ENCODE measurements at regions not wholly inside any gene's neighbourhood (a gene's known extent, or its start where the extent isn't known, plus 50 kb on each side); places are given as distances from the start of the nearest gene placed in this dataset.

DNA sequence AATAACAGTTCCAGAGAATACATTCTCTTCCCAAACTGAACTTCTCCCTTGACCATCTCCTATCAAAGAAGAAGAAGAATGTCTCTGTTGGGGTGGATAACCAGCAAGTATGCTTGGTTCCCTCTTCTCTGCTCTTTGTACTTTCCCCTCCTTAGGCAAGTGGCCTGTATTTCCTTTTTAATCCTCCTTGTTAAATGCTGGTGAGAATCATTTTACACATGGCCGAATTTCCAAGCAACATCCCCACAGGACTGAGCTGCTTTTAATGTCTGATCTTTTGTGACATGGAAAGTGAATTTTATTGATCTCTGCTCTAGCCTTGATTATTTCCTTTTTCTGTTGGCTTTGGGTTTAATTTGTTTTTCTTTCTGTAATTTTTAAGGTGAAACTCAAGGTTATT lies 336.7 kb downstream of the DUSP10 start:
- no peak for DNase-seq (ENCODE audit: low read depth)
- H3K4me3 ChIP-seq (ENCODE audit: low read depth, low read length) = no peak overlapping the region
- TF ChIP-seq CTCF (IDR thresholded peaks at IDR 0.05; ENCODE audit: insufficient read depth, low read depth, low read length) = no peak

- no peak for DNase-seq (ENCODE audit: low read depth)
- no peak for TF ChIP-seq CTCF (IDR thresholded peaks at IDR 0.05; ENCODE audit: insufficient read depth, low read depth, low read length)
- H3K4me3 ChIP-seq (ENCODE audit: low read depth, low read length) = no peak overlapping the region
These were observed 333.6 kb downstream of the DUSP10 start for GRCh38 chr1:221408117-221408803.

GRCh38 chr1:221411283-221411682 lies 330.6 kb downstream of the DUSP10 start:
- H3K4me3 ChIP-seq (ENCODE audit: low read depth, low read length) = no peak overlapping the region
- no peak for DNase-seq (ENCODE audit: low read depth)
- no peak for TF ChIP-seq CTCF (IDR thresholded peaks at IDR 0.05; ENCODE audit: insufficient read depth, low read depth, low read length)

GRCh38 chr1:221414772-221415539 lies 326.9 kb downstream of the DUSP10 start:
- TF ChIP-seq CTCF (IDR thresholded peaks at IDR 0.05; ENCODE audit: insufficient read depth, low read depth, low read length) = no peak
- no peak overlapping the region for H3K4me3 ChIP-seq (ENCODE audit: low read depth, low read length)
- DNase-seq (ENCODE audit: low read depth) = no peak

- H3K4me3 ChIP-seq (ENCODE audit: low read depth, low read length) = no peak overlapping the region
- no peak for TF ChIP-seq CTCF (IDR thresholded peaks at IDR 0.05; ENCODE audit: insufficient read depth, low read depth, low read length)
- no peak for DNase-seq (ENCODE audit: low read depth)
These were observed 326.2 kb downstream of the DUSP10 start for GRCh38 chr1:221415651-221416050.

DNA sequence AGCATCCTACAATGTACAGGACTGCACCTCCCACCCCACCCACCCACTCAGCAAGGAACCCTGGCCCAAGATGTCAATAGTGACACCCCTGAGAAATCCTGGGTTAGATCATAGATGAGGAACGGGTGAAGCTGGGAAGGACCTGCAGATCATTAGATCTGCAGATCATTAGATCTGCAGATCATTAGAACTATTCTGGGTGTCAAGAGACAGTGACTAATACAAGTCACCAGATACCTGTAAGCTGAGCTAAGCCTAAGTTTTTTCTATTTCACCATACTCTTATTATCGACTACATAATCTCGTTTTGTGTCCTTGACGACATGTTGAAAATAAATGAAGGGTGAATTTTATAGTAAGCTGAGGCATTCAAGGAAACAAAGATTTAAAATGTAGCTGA lies 325.7 kb downstream of the DUSP10 start:
- no peak overlapping the region for H3K4me3 ChIP-seq (ENCODE audit: low read depth, low read length)
- no peak for DNase-seq (ENCODE audit: low read depth)
- TF ChIP-seq CTCF (IDR thresholded peaks at IDR 0.05; ENCODE audit: insufficient read depth, low read depth, low read length) = no peak
